Astrocyte (in vitro differentiated cells and primary cell): ENCODE measurements at regions not wholly inside any gene's neighbourhood (a gene's known extent, or its start where the extent isn't known, plus 50 kb on each side); places are given as distances from the start of the nearest gene placed in this dataset.

ENCODE experiments used
- DNase-seq: peaks from one replicate; pipeline ENCODE4 v3.0.0-alpha.2; 2010; ENCODE audit warnings: low read depth
- FAIRE-seq: peaks from 2 replicates; lab custom pipeline; 2011; peaks lifted over from hg19 to GRCh38; lab: Jason Lieb, UNC
- H2AFZ ChIP-seq: 2 replicates; pipeline ENCODE4 v1.6.0; 2012; ENCODE audit warnings: low read depth, low read length, inconsistent platforms
- H3K27ac ChIP-seq: 2 replicates; pipeline ENCODE4 v1.5.1; 2011; ENCODE audit warnings: low read depth, low read length, inconsistent platforms
- H3K27me3 ChIP-seq: 2 replicates; pipeline ENCODE4 v1.6.0; 2011; ENCODE audit warnings: low read length, inconsistent platforms; ENCODE audit not compliant: insufficient read depth
- H3K36me3 ChIP-seq: 2 replicates; pipeline ENCODE4 v1.5.1; 2011; ENCODE audit warnings: low read length, inconsistent platforms; ENCODE audit not compliant: insufficient read depth
- H3K4me1 ChIP-seq: 2 replicates; pipeline ENCODE4 v1.5.1; 2011; ENCODE audit warnings: low read length, inconsistent platforms; ENCODE audit not compliant: insufficient read depth
- H3K4me2 ChIP-seq: 2 replicates; pipeline ENCODE4 v1.6.0; 2012; ENCODE audit warnings: low read length, inconsistent platforms
- H3K4me3 ChIP-seq: 2 replicates; pipeline ENCODE4 v1.5.1; 2011; ENCODE audit warnings: low read depth, mild to moderate bottlenecking, low read length, inconsistent platforms; ENCODE audit not compliant: insufficient read depth
- H3K79me2 ChIP-seq: 2 replicates; pipeline ENCODE4 v1.6.0; 2012; ENCODE audit warnings: mild to moderate bottlenecking, low read length, inconsistent platforms; ENCODE audit not compliant: insufficient read depth
- H3K9ac ChIP-seq: 2 replicates; pipeline ENCODE4 v1.6.0; 2012; ENCODE audit warnings: mild to moderate bottlenecking, low read length, inconsistent platforms
- H3K9me3 ChIP-seq: 2 replicates; pipeline ENCODE4 v1.5.1; 2012; ENCODE audit warnings: low read depth, mild to moderate bottlenecking, low read length, inconsistent platforms; ENCODE audit not compliant: insufficient read depth
- H4K20me1 ChIP-seq: 2 replicates; pipeline ENCODE4 v1.6.0; 2012; ENCODE audit warnings: low read length, inconsistent platforms; ENCODE audit not compliant: insufficient read depth
- H3K27ac Mint-ChIP-seq: one replicate; pipeline ENCODE4 v1.8.0; 2021; ENCODE audit warnings: mild to moderate bottlenecking, mixed read lengths; ENCODE audit not compliant: unreplicated experiment
- H3K27me3 Mint-ChIP-seq: one replicate; pipeline ENCODE4 v1.8.0; 2021; ENCODE audit warnings: low read depth, mixed read lengths; ENCODE audit not compliant: unreplicated experiment
- H3K36me3 Mint-ChIP-seq: one replicate; pipeline ENCODE4 v1.8.0; 2021; ENCODE audit warnings: low read depth, mixed read lengths; ENCODE audit not compliant: unreplicated experiment
- H3K4me1 Mint-ChIP-seq: one replicate; pipeline ENCODE4 v1.8.0; 2021; ENCODE audit warnings: low read depth, mixed read lengths; ENCODE audit not compliant: unreplicated experiment
- H3K4me3 Mint-ChIP-seq: one replicate; pipeline ENCODE4 v1.8.0; 2021; ENCODE audit warnings: mild to moderate bottlenecking, moderate library complexity, mixed read lengths; ENCODE audit not compliant: unreplicated experiment
- H3K9me3 Mint-ChIP-seq: one replicate; pipeline ENCODE4 v1.8.0; 2021; ENCODE audit warnings: mild to moderate bottlenecking, mixed read lengths; ENCODE audit not compliant: unreplicated experiment
- EZH2 ChIP-seq: IDR thresholded peaks from 2 replicates; pipeline ENCODE4 v1.6.1; 2012; ENCODE audit warnings: mild to moderate bottlenecking, low read length, inconsistent platforms; ENCODE audit not compliant: insufficient read depth
- TF ChIP-seq, protein P1 (sequence below): IDR thresholded peaks from 2 replicates; pipeline ENCODE4 v1.5.1; 2011; ENCODE audit warnings: low read depth, mild to moderate bottlenecking, inconsistent platforms, low read length, moderate library complexity; ENCODE audit not compliant: insufficient read depth

DNA sequence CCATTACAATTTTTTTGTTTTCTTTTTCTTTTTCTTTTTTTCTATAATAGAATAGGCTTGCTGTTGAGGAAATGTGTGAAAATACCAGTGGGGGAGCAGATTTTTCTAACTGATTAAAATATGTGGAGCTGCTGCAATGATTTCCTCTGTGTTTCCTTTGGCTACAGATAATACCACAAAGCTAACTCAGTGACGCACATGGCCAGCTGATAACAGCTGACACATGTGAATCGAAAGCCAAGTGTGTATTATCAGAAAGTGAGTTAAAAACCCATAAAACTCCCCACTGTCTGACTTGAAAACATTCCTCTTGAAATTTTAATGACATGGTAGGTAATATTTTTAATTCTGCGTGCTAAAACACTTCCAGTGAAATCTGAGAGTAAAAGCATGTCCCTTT is 70.8 kb upstream of the AHI1 start:
- Histone ChIP-seq H3K36me3 (no peaks in the 10 kb centered on the region), H3K9me3 (no peaks in the 10 kb centered on the region), H4K20me1 (no peaks in the 10 kb centered on the region), H3K9ac (no peak overlapping the region), H3K4me3 (no peak overlapping the region), H3K4me2 (peak overlapping the region; percentile 32), H3K27me3 (no peaks in the 10 kb centered on the region), H3K27ac (peak overlapping the region; percentile 42), H3K4me1 (peaks cover 18% of the 10 kb centered on the region), H2AFZ (no peak overlapping the region), H3K79me2 (no peaks in the 10 kb centered on the region)
- no peak for TF ChIP-seq EZH2
- TF ChIP-seq, protein P1, sequence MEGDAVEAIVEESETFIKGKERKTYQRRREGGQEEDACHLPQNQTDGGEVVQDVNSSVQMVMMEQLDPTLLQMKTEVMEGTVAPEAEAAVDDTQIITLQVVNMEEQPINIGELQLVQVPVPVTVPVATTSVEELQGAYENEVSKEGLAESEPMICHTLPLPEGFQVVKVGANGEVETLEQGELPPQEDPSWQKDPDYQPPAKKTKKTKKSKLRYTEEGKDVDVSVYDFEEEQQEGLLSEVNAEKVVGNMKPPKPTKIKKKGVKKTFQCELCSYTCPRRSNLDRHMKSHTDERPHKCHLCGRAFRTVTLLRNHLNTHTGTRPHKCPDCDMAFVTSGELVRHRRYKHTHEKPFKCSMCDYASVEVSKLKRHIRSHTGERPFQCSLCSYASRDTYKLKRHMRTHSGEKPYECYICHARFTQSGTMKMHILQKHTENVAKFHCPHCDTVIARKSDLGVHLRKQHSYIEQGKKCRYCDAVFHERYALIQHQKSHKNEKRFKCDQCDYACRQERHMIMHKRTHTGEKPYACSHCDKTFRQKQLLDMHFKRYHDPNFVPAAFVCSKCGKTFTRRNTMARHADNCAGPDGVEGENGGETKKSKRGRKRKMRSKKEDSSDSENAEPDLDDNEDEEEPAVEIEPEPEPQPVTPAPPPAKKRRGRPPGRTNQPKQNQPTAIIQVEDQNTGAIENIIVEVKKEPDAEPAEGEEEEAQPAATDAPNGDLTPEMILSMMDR: no peak
- Mint-ChIP-seq H3K9me3 (no peaks in the 10 kb centered on the region), H3K4me1 (peaks cover 4% of the 10 kb centered on the region), H3K27ac (peak overlapping the region; percentile 43), H3K36me3 (peaks cover 2% of the 10 kb centered on the region), H3K4me3 (no peak overlapping the region), H3K27me3 (no peaks in the 10 kb centered on the region)
- DNase-seq (peak; percentile 96), FAIRE-seq (no peak)

DNA sequence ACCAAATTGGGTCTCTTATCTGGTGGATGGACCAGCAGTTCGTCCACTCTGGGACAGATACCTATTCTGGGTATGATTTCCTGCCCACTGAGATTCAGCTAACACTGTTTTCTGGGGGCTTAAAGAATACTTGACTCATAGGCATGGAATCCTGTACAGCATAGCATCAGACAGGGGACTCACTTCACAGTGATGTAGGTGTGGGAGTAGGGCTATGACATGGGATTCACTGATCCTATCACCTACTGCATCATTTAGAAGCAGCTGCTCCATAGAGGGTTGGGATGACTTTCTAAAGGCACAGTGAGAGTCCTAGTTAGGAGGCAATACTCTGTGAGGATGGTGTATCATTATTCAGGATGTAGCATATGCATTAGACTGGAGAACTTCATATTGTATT is 74.5 kb upstream of the AHI1 start:
- Histone ChIP-seq H3K79me2 (no peaks in the 10 kb centered on the region), H3K9me3 (no peaks in the 10 kb centered on the region), H3K36me3 (no peaks in the 10 kb centered on the region), H3K27me3 (no peaks in the 10 kb centered on the region), H3K27ac (no peak overlapping the region), H3K9ac (no peak overlapping the region), H3K4me3 (no peak overlapping the region), H2AFZ (no peak overlapping the region), H3K4me1 (peaks cover 18% of the 10 kb centered on the region), H4K20me1 (no peaks in the 10 kb centered on the region), H3K4me2 (no peak overlapping the region)
- no peaks in the 10 kb centered on the region for H3K27me3 Mint-ChIP-seq
- H3K9me3 Mint-ChIP-seq: no peaks in the 10 kb centered on the region
- DNase-seq (peak; percentile 52), FAIRE-seq (no peak)
- TF ChIP-seq, protein P1: no peak
- TF ChIP-seq EZH2: no peak
- H3K4me3 Mint-ChIP-seq: no peak overlapping the region
- peaks cover 8% of the 10 kb centered on the region for H3K4me1 Mint-ChIP-seq
- no peak overlapping the region for H3K27ac Mint-ChIP-seq
- H3K36me3 Mint-ChIP-seq: peaks cover 2% of the 10 kb centered on the region

DNA sequence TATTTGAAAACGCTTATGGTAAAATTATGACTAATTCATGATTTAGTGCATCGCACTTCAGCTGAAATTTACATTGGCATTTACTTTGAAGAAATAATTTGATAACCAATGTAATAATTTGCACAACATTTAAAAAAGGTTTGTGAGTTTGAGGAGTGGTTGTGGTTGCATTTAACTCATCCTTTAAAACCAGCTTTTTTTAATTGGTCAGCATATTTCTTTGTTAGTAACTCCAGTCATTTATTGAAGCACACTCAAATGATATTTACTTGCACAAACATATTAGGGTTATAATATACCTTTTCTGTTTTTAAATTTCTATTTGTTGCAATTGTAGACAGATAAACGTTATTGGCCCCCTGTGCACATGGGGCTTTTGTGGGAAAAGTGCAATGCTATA is 78.1 kb upstream of the AHI1 start:
- Mint-ChIP-seq H3K36me3 (peaks cover 2% of the 10 kb centered on the region), H3K27ac (no peak overlapping the region), H3K9me3 (no peaks in the 10 kb centered on the region), H3K27me3 (no peaks in the 10 kb centered on the region), H3K4me3 (no peak overlapping the region), H3K4me1 (peaks cover 8% of the 10 kb centered on the region)
- H3K79me2 ChIP-seq: no peaks in the 10 kb centered on the region
- no peak overlapping the region for H3K4me2 ChIP-seq
- H2AFZ ChIP-seq: no peak overlapping the region
- H3K27ac ChIP-seq: no peak overlapping the region
- H3K4me3 ChIP-seq: no peak overlapping the region
- peaks cover 6% of the 10 kb centered on the region for H3K4me1 ChIP-seq
- TF ChIP-seq EZH2: no peak
- TF ChIP-seq, protein P1: no peak
- no peaks in the 10 kb centered on the region for H4K20me1 ChIP-seq
- DNase-seq: no peak
- H3K36me3 ChIP-seq: no peaks in the 10 kb centered on the region
- H3K27me3 ChIP-seq: no peaks in the 10 kb centered on the region
- no peaks in the 10 kb centered on the region for H3K9me3 ChIP-seq
- no peak for FAIRE-seq
- no peak overlapping the region for H3K9ac ChIP-seq
